Transverse colon (tissue), 3 donors: ENCODE measurements at regions not wholly inside any gene's neighbourhood (a gene's known extent, or its start where the extent isn't known, plus 50 kb on each side); places are given as distances from the start of the nearest gene placed in this dataset.

ENCODE experiments used
- CTCF ChIP-seq, 5 experiments: fragments of 200-600 bp in 3 of 5; fragments of 450-650 bp in 2 of 5; sonication (generic) in 3 of 5; IDR thresholded peaks; 1 replicate in 2 of 5; 2 replicates in 3 of 5; pipeline ENCODE4 v1.5.1; 2016 to 2017; ENCODE audit warnings: antibody characterized with exemption in 5 of 5, inconsistent platforms in 3 of 5, mild to moderate bottlenecking in 2 of 5, moderate library complexity in 1 of 5
- POLR2A ChIP-seq: fragments of 450-650 bp; IDR thresholded peaks from one replicate; pipeline ENCODE4 v1.6.1; 2016; ENCODE audit warnings: antibody characterized with exemption, mild to moderate bottlenecking, moderate library complexity

GRCh38 chr12:58293308-58293982, 352.1 kb downstream of the ATP23 start:
- TF ChIP-seq CTCF (IDR thresholded peaks at IDR 0.05) (no peak), POLR2A (no peak)
